Occipital lobe (tissue), 1 donor: ENCODE measurements at regions not wholly inside any gene's neighbourhood (a gene's known extent, or its start where the extent isn't known, plus 50 kb on each side); places are given as distances from the start of the nearest gene placed in this dataset.
"Not testable (repeated sequence)": the region's sequence is repeated elsewhere in the genome, so short reads cannot be mapped to it uniquely, and the experiment has no call there.

ENCODE experiments used
- DNase-seq: peaks from one replicate; lab custom pipeline; 2025; lab: John Stamatoyannopoulos, UW

- peak; percentile 58 for DNase-seq
These were observed 50.0 kb upstream of the ACYP2 start for GRCh38 chr2:54065411-54065810.

GRCh38 chr2:54063967-54064535 is 51.4 kb upstream of the ACYP2 start:
- DNase-seq = no peak

- no peak for DNase-seq
These were observed 53.0 kb upstream of the ACYP2 start for GRCh38 chr2:54062401-54062800.

- no peak for DNase-seq
These were observed 54.1 kb upstream of the ACYP2 start for GRCh38 chr2:54061272-54061671.

GRCh38 chr2:54059986-54060385 is 55.4 kb upstream of the ACYP2 start:
- DNase-seq = no peak

GRCh38 chr2:54059504-54059903 is 55.9 kb upstream of the ACYP2 start:
- DNase-seq = no peak

GRCh38 chr2:54058449-54058848 is 57.0 kb upstream of the ACYP2 start:
- DNase-seq = no peak

GRCh38 chr2:54054774-54055173 is 60.6 kb upstream of the ACYP2 start:
- no peak for DNase-seq

- no peak for DNase-seq
These were observed 61.1 kb upstream of the ACYP2 start for GRCh38 chr2:54054271-54054670.

- no peak for DNase-seq
These were observed 61.6 kb upstream of the ACYP2 start for GRCh38 chr2:54053830-54054229.

- DNase-seq = no peak
These were observed 62.3 kb upstream of the ACYP2 start for GRCh38 chr2:54052825-54053718.

GRCh38 chr2:54050445-54050844 is 65.0 kb upstream of the ACYP2 start:
- no peak for DNase-seq

GRCh38 chr2:54049365-54049764 is 66.0 kb upstream of the ACYP2 start:
- no peak for DNase-seq

- not testable (repeated sequence) for DNase-seq
These were observed 66.5 kb upstream of the ACYP2 start for GRCh38 chr2:54048896-54049295.

GRCh38 chr2:54048117-54048785 is 67.2 kb upstream of the ACYP2 start:
- no peak for DNase-seq

GRCh38 chr2:54047658-54048057 is 67.8 kb upstream of the ACYP2 start:
- DNase-seq = no peak

GRCh38 chr2:54047091-54047490 is 68.3 kb upstream of the ACYP2 start:
- DNase-seq = no peak

- no peak for DNase-seq
These were observed 72.3 kb upstream of the PSME4 start for GRCh38 chr2:54042897-54043620.

GRCh38 chr2:54042341-54042740 is 71.5 kb upstream of the PSME4 start:
- no peak for DNase-seq

- peak; percentile 27 for DNase-seq
These were observed 70.3 kb upstream of the PSME4 start for GRCh38 chr2:54041135-54041534.

GRCh38 chr2:54040685-54041084 is 69.9 kb upstream of the PSME4 start:
- DNase-seq = no peak

- no peak for DNase-seq
These were observed 69.5 kb upstream of the PSME4 start for GRCh38 chr2:54040250-54040649.
